ENCODE measurements at regions not wholly inside any gene's neighbourhood (a gene's known extent, or its start where the extent isn't known, plus 50 kb on each side); places are given as distances from the start of the nearest gene placed in this dataset.

- H3K79me1 ChIP-seq (ENCODE audit: insufficient read depth, low read depth, low read length, poor library complexity, severe bottlenecking) = no peaks in the 10 kb centered on the region
- no peak overlapping the region for H3K56ac ChIP-seq (ENCODE audit: insufficient read length, low read depth, low read length)
- DNase-seq = no peak
- H3K18ac ChIP-seq (ENCODE audit: insufficient read length, low read depth, low read length) = no peak overlapping the region
- no peak overlapping the region for H4K91ac ChIP-seq (ENCODE audit: insufficient read length, low read depth, low read length)
- H3K9me3 ChIP-seq (ENCODE audit: control insufficient read depth, low read depth, low read length) = no peaks in the 10 kb centered on the region
- H4K20me1 ChIP-seq (ENCODE audit: control insufficient read depth, insufficient read depth, insufficient read length) = no peaks in the 10 kb centered on the region
- no peak overlapping the region for H2BK20ac ChIP-seq (ENCODE audit: low read depth, low read length, poor library complexity, severe bottlenecking)
- WGBS (ENCODE audit: extremely low coverage, insufficient read length, low lambda C conversion rate) = no CpG with 5 or more reads among the region's 45 CpGs
- no peak overlapping the region for H4K5ac ChIP-seq (ENCODE audit: insufficient read length, low read depth, low read length)
- no peak for TF ChIP-seq CTCF (conservative IDR thresholded peaks at IDR 0.05)
- H3K27me3 Mint-ChIP-seq (ENCODE audit: low read depth) = no peaks in the 10 kb centered on the region
- H2BK120ac ChIP-seq (ENCODE audit: low read depth, low read length, poor library complexity, severe bottlenecking) = no peak overlapping the region
- no peak overlapping the region for H2AFZ ChIP-seq (ENCODE audit: low read length)
- H4K8ac ChIP-seq (replicated peaks; ENCODE audit: insufficient read length, low read depth, low read length) = no peak overlapping the region
- H3K14ac ChIP-seq (ENCODE audit: insufficient read depth, low read length) = no peak overlapping the region
- no peak overlapping the region for H3K4me3 Mint-ChIP-seq
- no peak overlapping the region for H3K4ac ChIP-seq (ENCODE audit: low read depth, low read length)
- H3K27ac ChIP-seq (ENCODE audit: insufficient read length, low read depth, low read length) = no peak overlapping the region
- H3K23me2 ChIP-seq (ENCODE audit: insufficient read length, low read depth, low read length, poor library complexity, severe bottlenecking) = no peaks in the 10 kb centered on the region
- H3K4me2 ChIP-seq (ENCODE audit: insufficient read depth, insufficient read length, low read length) = no peak overlapping the region
- H3K9ac ChIP-seq (ENCODE audit: extremely low read depth, insufficient read length, low read length) = no peak overlapping the region
- H2BK12ac ChIP-seq (ENCODE audit: insufficient read length, low read depth, low read length) = no peak overlapping the region
- H3K36me3 Mint-ChIP-seq (ENCODE audit: insufficient read depth in 1 of 3, low read depth in 3 of 3) = no peaks in the 10 kb centered on the region
- no peaks in the 10 kb centered on the region for H3K9me3 Mint-ChIP-seq
- H2AK5ac ChIP-seq (ENCODE audit: insufficient read length, low read length) = no peak overlapping the region
- H2BK15ac ChIP-seq (ENCODE audit: low read depth, low read length) = no peak overlapping the region
- H3K27me3 ChIP-seq (ENCODE audit: insufficient read depth, low read length) = no peaks in the 10 kb centered on the region
- no peaks in the 10 kb centered on the region for H3K4me1 ChIP-seq (ENCODE audit: insufficient read depth, low read length)
- no peak overlapping the region for H2BK5ac ChIP-seq (ENCODE audit: insufficient read length, low read length)
- no peaks in the 10 kb centered on the region; a peak in 1 of 4 replicates for H3K4me1 Mint-ChIP-seq
- H3K79me2 ChIP-seq (ENCODE audit: insufficient read depth, low read length) = no peaks in the 10 kb centered on the region
- H3K23ac ChIP-seq (ENCODE audit: insufficient read length, low read depth, low read length) = no peak overlapping the region
- H3T11ph ChIP-seq (ENCODE audit: low read length) = no peak overlapping the region
- no peak overlapping the region for H3K27ac Mint-ChIP-seq
Measured at GRCh38 chr13:22837980-22838647, 342.7 kb upstream of the SGCG start.
